HEK293 (cell line): ENCODE measurements at regions not wholly inside any gene's neighbourhood (a gene's known extent, or its start where the extent isn't known, plus 50 kb on each side); places are given as distances from the start of the nearest gene placed in this dataset.

Source experiments
- CTCF ChIA-PET: fragments of 350-600 bp; formaldehyde crosslinking; extraction: SDS; loops from one replicate; lab custom pipeline; 2021; ENCODE audit warnings: antibody characterized with exemption; lab: Yijun Ruan, JAX
- POLR2A ChIA-PET: fragments of 300-600 bp; formaldehyde crosslinking; extraction: SDS; loops from one replicate; lab custom pipeline; 2020; ENCODE audit warnings: antibody characterized with exemption, inconsistent platforms; lab: Yijun Ruan, JAX
- H3K27ac ChIP-seq: fragments of 200-500 bp; sonication (Bioruptor generic); 2 replicates; pipeline ENCODE4 v1.5.1; 2014; ENCODE audit warnings: low read depth, low read length, control low read depth, inconsistent platforms; ENCODE audit errors: extremely low read depth
- H3K36me3 ChIP-seq, 2 experiments: fragments of 200-500 bp in 1 of 2; sonication (Bioruptor generic) in 1 of 2; 1 replicate in 1 of 2; 2 replicates in 1 of 2; pipeline ENCODE4 v1.5.1; 2014 to 2017; ENCODE audit warnings: inconsistent platforms in 2 of 2, low read length in 2 of 2; ENCODE audit not compliant: control insufficient read depth in 2 of 2, insufficient read depth in 1 of 2
- H3K4me1 ChIP-seq: fragments of 200-500 bp; sonication (Bioruptor generic); 2 replicates; pipeline ENCODE4 v1.5.1; 2014; ENCODE audit warnings: mild to moderate bottlenecking, low read length, inconsistent platforms; ENCODE audit not compliant: control insufficient read depth, insufficient read depth
- H3K4me3 ChIP-seq: 2 replicates; pipeline ENCODE4 v1.5.1; 2011; ENCODE audit warnings: low read depth, mild to moderate bottlenecking, control low read depth, low read length, moderate library complexity
- H3K9me3 ChIP-seq: fragments of 200-500 bp; sonication (Bioruptor generic); 2 replicates; pipeline ENCODE4 v1.5.1; 2014; ENCODE audit warnings: low read depth, low read length, inconsistent platforms; ENCODE audit not compliant: control insufficient read depth, insufficient read depth
- INSM2 ChIP-seq: fragments of 450-650 bp; formaldehyde crosslinking; IDR thresholded peaks from 2 replicates; pipeline ENCODE4 v1.5.1; 2016; ENCODE audit warnings: missing biosample characterization, missing genetic modification characterization
- KLF16 ChIP-seq: fragments of 450-650 bp; formaldehyde crosslinking; IDR thresholded peaks from 2 replicates; pipeline ENCODE4 v1.5.1; 2017; ENCODE audit warnings: missing biosample characterization, missing genetic modification characterization
- OSR2 ChIP-seq: fragments of 450-650 bp; formaldehyde crosslinking; IDR thresholded peaks from 2 replicates; pipeline ENCODE4 v1.5.1; 2016; ENCODE audit warnings: missing biosample characterization, missing genetic modification characterization
- SCRT1 ChIP-seq: fragments of 450-650 bp; formaldehyde crosslinking; IDR thresholded peaks from 2 replicates; pipeline ENCODE4 v1.5.1; 2016; ENCODE audit warnings: missing biosample characterization, missing genetic modification characterization, borderline replicate concordance
- ZIC2 ChIP-seq: fragments of 450-650 bp; formaldehyde crosslinking; IDR thresholded peaks from 2 replicates; pipeline ENCODE4 v1.5.1; 2016; ENCODE audit warnings: missing biosample characterization, missing genetic modification characterization
- ZNF146 ChIP-seq: fragments of 450-650 bp; formaldehyde crosslinking; IDR thresholded peaks from 2 replicates; pipeline ENCODE4 v1.5.1; 2016; ENCODE audit warnings: missing biosample characterization, missing genetic modification characterization
- ZNF2 ChIP-seq: fragments of 450-650 bp; formaldehyde crosslinking; IDR thresholded peaks from 2 replicates; pipeline ENCODE4 v1.5.1; 2016; ENCODE audit warnings: missing biosample characterization, missing genetic modification characterization
- ZNF202 ChIP-seq: fragments of 450-650 bp; formaldehyde crosslinking; IDR thresholded peaks from 2 replicates; pipeline ENCODE4 v1.5.1; 2016; ENCODE audit warnings: missing biosample characterization, missing genetic modification characterization, borderline replicate concordance
- ZNF211 ChIP-seq: fragments of 450-650 bp; formaldehyde crosslinking; IDR thresholded peaks from 2 replicates; pipeline ENCODE4 v1.5.1; 2016; ENCODE audit warnings: low read depth, missing biosample characterization, missing genetic modification characterization
- ZNF223 ChIP-seq: fragments of 450-650 bp; formaldehyde crosslinking; IDR thresholded peaks from 2 replicates; pipeline ENCODE4 v1.5.1; 2016; ENCODE audit warnings: missing biosample characterization, missing genetic modification characterization
- ZNF248 ChIP-seq: fragments of 450-650 bp; formaldehyde crosslinking; IDR thresholded peaks from 2 replicates; pipeline ENCODE4 v1.5.1; 2017; ENCODE audit warnings: missing biosample characterization, missing genetic modification characterization
- ZNF280D ChIP-seq: fragments of 450-650 bp; formaldehyde crosslinking; IDR thresholded peaks from 2 replicates; pipeline ENCODE4 v1.5.1; 2016; ENCODE audit warnings: missing biosample characterization, missing genetic modification characterization
- ZNF335 ChIP-seq: fragments of 450-650 bp; formaldehyde crosslinking; conservative IDR thresholded peaks from 2 replicates; pipeline ENCODE4 v1.5.1; 2016; ENCODE audit warnings: missing biosample characterization, missing genetic modification characterization
- ZNF341 ChIP-seq: fragments of 450-650 bp; formaldehyde crosslinking; IDR thresholded peaks from 2 replicates; pipeline ENCODE4; 2016; ENCODE audit warnings: low read depth, missing biosample characterization, missing genetic modification characterization
- ZNF394 ChIP-seq: fragments of 450-650 bp; formaldehyde crosslinking; IDR thresholded peaks from 2 replicates; pipeline ENCODE4 v1.5.1; 2016; ENCODE audit warnings: missing biosample characterization, missing genetic modification characterization, mild to moderate bottlenecking, moderate library complexity, borderline replicate concordance
- ZNF830 ChIP-seq: fragments of 450-650 bp; IDR thresholded peaks from 2 replicates; pipeline ENCODE4 v1.5.0; 2018; ENCODE audit warnings: missing biosample characterization, missing genetic modification characterization, low read depth, mild to moderate bottlenecking, moderate library complexity
- TF ChIP-seq, protein P1 (sequence below): fragments of 450-650 bp; formaldehyde crosslinking; IDR thresholded peaks from 2 replicates; pipeline ENCODE4 v1.5.1; 2016; ENCODE audit warnings: missing biosample characterization, missing genetic modification characterization
- TF ChIP-seq, protein P2 (sequence below): fragments of 450-650 bp; formaldehyde crosslinking; IDR thresholded peaks from 2 replicates; pipeline ENCODE4 v1.5.1; 2016; ENCODE audit warnings: missing biosample characterization, missing genetic modification characterization

DNA sequence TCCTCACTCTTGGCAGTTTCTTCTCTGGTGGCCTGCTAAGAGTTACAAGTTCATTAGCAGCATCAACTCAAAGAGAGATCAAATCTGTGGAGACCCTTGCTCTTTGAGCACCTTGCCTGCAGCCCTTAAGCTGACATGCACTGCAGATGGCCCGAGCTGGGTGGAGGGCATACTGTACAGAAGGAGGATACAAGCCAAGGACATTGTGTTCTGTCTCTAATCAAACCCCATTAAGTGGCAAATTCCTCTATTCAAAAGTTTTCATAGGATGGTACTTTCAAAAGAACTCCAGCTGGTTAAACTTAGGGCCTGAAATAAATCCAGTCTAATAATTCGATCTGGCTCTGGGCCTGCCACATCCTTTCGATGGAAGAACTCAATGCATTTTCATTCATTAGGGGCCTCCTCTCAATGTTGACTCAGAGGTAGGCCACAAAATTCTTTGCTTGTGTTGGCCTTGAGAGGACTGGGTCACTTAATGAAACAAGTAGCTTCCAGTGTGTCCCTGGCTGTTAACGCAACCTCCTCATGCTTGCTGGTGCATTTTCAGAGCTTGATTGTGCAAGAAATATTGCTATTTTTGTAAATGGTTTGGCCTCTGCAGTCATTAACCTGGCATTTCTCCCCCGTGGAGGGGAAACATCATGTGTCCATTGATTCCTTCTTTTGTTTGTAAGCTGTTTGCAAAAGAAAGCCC is 318.2 kb downstream of the NUAK1 start:
- H3K9me3 ChIP-seq = no peaks in the 10 kb centered on the region
- H3K4me1 ChIP-seq = no peaks in the 10 kb centered on the region
- H3K27ac ChIP-seq = no peak overlapping the region
- no peaks in the 10 kb centered on the region for H3K36me3 ChIP-seq
- ChIA-PET CTCF (no interaction called here), POLR2A (no interaction called here)
- H3K4me3 ChIP-seq = no peak overlapping the region
- no peak for TF ChIP-seq ZNF202 (tag by site-specific recombination)
- no peak for TF ChIP-seq KLF16
- TF ChIP-seq ZNF223 (tag by site-specific recombination) = no peak
- no peak for TF ChIP-seq ZNF211
- TF ChIP-seq ZNF2 (tag by site-specific recombination) = no peak
- no peak for TF ChIP-seq ZNF248 (tag by site-specific recombination)
- no peak for TF ChIP-seq OSR2 (tag by site-specific recombination)
- TF ChIP-seq ZNF341 (tag by site-specific recombination) = no peak
- TF ChIP-seq ZNF146 (tag by site-specific recombination) = no peak
- no peak for TF ChIP-seq ZNF280D (tag by site-specific recombination)
- no peak for TF ChIP-seq SCRT1
- TF ChIP-seq, protein P1, sequence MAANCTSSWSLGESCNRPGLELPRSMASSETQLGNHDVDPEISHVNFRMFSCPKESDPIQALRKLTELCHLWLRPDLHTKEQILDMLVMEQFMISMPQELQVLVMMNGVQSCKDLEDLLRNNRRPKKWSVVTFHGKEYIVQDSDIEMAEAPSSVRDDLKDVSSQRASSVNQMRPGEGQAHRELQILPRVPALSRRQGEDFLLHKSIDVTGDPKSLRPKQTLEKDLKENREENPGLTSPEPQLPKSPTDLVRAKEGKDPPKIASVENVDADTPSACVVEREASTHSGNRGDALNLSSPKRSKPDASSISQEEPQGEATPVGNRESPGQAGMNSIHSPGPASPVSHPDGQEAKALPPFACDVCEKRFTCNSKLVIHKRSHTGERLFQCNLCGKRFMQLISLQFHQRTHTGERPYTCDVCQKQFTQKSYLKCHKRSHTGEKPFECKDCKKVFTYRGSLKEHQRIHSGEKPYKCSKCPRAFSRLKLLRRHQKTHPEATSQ (tag by site-specific recombination) = no peak
- no peak for TF ChIP-seq ZNF335 (tag by site-specific recombination)
- no peak for TF ChIP-seq ZNF830 (tag by site-specific recombination)
- no peak for TF ChIP-seq ZNF394 (tag by site-specific recombination)
- TF ChIP-seq ZIC2 (tag by site-specific recombination) = no peak

DNA sequence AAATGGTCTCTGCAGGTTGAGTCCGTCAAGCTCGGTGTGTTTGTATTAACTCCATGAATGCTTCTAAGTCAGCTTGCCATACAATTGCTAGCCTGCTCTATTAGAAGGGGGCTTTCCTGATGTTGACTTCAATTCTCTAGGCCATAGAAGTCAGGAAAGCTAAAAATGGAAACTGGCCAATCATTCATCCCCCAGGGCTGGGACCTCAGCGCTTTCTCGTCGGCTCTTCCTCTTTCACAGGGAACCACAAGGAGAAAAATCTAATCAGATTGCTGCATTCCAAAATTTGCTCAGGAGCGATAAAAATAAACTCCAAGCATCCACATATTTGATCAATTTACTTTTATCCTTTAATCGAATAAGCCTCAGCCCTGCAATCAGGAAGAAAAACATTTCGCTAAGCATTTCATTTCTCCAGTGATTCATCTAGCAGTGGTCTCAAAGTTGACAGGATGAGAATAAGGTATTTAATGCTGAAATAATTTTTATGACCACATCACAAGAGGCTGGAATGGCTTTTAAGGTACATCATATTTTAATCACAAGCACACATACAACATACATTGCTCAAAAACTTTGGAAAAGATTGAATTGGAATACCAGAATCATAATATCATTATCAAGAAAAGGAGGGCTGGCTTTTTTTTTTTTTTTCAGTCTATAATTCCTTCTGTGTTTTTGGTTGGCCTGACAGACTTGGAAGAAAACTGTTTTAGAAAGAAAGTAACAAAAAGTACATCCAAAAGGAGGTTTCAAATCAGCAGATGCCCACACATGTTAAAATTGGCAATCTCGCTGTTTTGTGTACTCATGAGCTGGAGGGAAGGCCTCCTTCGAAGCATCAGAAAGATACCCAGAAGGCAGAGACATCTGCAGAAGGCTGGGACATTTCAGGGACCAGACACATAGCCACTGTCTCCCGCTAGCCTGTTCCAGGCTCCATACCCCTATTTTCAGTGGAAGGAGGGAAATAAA is 316.3 kb downstream of the NUAK1 start:
- no peak overlapping the region for H3K4me3 ChIP-seq

More for the DNA sequence above, 316.3 kb downstream of the NUAK1 start:
- ChIA-PET POLR2A (no interaction called here), CTCF (no interaction called here)
- Histone ChIP-seq H3K4me1 (no peaks in the 10 kb centered on the region), H3K9me3 (no peaks in the 10 kb centered on the region), H3K27ac (no peak overlapping the region), H3K36me3 (no peaks in the 10 kb centered on the region)
- no peak for TF ChIP-seq INSM2 (tag by site-specific recombination)
- TF ChIP-seq, protein P2, sequence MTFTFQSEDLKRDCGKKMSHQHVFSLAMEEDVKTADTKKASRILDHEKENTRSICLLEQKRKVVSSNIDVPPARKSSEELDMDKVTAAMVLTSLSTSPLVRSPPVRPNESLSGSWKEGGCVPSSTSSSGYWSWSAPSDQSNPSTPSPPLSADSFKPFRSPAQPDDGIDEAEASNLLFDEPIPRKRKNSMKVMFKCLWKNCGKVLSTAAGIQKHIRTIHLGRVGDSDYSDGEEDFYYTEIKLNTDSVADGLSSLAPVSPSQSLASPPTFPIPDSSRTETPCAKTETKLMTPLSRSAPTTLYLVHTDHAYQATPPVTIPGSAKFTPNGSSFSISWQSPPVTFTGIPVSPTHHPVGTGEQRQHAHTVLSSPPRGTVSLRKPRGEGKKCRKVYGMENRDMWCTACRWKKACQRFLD = no peak
